Choroid plexus epithelial cell (primary cell): ENCODE measurements at regions not wholly inside any gene's neighbourhood (a gene's known extent, or its start where the extent isn't known, plus 50 kb on each side); places are given as distances from the start of the nearest gene placed in this dataset.

ENCODE experiments used
- DNase-seq: peaks from one replicate; pipeline ENCODE4 v3.0.0-alpha.2; 2010; ENCODE audit warnings: low read depth
- H3K4me3 ChIP-seq: 2 replicates; pipeline ENCODE4 v1.5.1; 2011; ENCODE audit warnings: low read depth, mild to moderate bottlenecking, control low read depth, low read length, moderate library complexity
- TF ChIP-seq, protein P1 (sequence below): conservative IDR thresholded peaks from 2 replicates; pipeline ENCODE4 v1.5.1; 2011; ENCODE audit warnings: low read depth, mild to moderate bottlenecking, control low read depth, inconsistent platforms, low read length, moderate library complexity

DNA sequence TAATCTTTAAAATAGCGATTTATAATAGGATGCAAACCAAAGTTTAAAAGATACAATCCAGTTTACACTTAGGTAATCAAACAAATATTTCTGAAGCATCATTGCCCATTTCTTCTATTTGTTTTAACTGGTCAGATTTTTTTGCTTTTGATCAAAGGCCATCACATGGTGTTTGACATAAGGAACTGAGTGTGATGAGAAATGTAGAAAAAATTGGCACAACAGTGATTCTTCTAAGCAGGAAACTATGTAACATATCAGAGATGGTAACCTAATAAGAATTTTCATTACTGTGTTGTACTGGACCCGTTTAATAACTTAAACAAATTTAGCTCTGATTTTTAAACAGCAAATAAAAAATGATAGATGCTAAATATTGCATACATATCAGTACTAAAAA, 644.7 kb upstream of the KLF12 start:
- TF ChIP-seq, protein P1, sequence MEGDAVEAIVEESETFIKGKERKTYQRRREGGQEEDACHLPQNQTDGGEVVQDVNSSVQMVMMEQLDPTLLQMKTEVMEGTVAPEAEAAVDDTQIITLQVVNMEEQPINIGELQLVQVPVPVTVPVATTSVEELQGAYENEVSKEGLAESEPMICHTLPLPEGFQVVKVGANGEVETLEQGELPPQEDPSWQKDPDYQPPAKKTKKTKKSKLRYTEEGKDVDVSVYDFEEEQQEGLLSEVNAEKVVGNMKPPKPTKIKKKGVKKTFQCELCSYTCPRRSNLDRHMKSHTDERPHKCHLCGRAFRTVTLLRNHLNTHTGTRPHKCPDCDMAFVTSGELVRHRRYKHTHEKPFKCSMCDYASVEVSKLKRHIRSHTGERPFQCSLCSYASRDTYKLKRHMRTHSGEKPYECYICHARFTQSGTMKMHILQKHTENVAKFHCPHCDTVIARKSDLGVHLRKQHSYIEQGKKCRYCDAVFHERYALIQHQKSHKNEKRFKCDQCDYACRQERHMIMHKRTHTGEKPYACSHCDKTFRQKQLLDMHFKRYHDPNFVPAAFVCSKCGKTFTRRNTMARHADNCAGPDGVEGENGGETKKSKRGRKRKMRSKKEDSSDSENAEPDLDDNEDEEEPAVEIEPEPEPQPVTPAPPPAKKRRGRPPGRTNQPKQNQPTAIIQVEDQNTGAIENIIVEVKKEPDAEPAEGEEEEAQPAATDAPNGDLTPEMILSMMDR: no peak
- DNase-seq: peak; percentile 41
- H3K4me3 ChIP-seq: no peak overlapping the region

DNA sequence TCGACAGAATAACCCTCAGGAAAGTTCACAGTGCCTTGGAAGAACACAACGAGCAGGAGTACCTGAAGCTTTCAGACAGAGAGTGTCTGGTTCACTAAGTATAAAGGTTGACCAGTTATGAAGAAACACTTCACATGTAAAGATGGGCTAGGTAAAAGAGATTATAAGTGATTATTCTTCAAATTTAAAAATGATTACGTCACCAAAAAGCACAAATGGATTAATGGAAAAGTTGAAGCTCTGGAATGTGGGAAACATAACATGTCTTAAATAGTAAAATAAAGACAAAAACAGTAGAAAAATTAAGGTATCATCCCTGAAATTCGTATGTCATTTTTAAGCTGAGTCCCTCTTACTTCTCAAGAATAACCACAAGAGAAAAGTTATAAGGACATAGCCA, 643.9 kb upstream of the KLF12 start:
- TF ChIP-seq, protein P1: no peak
- H3K4me3 ChIP-seq: no peak overlapping the region
- DNase-seq: no peak

DNA sequence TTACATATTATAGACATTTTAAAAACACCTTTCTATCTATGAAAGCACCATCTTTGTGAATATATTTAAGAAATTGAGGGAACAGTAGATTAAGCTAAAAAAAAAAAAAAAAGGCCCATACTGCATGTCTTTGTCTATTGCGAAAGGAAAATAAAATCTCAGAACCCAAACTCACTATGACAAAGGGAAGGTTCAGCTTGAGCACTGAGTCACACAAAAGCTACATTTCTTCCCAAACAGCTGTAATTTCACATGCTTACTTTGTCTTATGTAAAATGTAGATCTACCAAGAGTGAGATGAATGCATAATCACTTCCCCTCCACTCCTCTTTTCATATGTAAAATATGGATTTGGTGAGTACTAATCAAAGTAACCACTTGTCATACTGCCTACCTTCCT, 640.1 kb upstream of the KLF12 start:
- no peak overlapping the region for H3K4me3 ChIP-seq
- TF ChIP-seq, protein P1: no peak
- peak; percentile 44 for DNase-seq

DNA sequence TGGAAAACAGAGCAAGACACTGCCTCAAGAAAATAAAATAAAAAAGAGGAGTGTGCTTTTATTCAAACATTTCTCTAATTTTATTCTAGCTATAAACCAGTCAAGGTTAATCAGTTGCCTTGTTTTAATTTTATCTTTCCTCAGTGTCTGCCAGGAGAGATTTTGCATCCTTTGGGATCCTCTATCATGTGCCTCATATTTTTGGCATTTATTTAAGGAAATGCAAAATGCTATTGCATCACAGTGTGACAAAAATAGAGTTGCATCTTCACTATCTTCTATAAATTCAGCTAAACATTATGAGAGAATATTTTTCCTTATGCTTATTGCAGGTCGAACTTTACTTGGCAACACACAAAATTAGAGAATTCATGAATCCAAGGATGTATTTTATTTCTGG, 639.0 kb upstream of the KLF12 start:
- H3K4me3 ChIP-seq: no peak overlapping the region
- no peak for DNase-seq
- TF ChIP-seq, protein P1: no peak

DNA sequence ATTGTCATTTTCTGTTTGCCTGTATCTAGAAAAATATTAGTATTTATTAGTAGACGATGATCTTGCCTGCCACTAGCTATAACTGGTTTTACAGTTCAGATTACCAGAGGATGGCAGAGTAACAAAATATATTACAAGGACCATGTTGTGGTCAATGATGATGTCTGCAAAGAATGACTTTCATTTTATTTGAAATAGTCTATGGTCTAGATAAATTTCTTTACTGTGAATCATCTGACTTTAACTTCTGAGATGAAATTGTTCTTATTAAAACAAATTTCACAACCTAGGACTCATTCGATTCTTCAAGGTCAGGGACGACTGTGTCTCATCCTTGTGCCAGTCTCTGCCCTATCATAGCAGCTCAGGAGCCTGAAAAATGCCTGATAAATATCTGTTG, 637.8 kb upstream of the KLF12 start:
- TF ChIP-seq, protein P1: no peak
- H3K4me3 ChIP-seq: no peak overlapping the region
- peak; percentile 83 for DNase-seq

DNA sequence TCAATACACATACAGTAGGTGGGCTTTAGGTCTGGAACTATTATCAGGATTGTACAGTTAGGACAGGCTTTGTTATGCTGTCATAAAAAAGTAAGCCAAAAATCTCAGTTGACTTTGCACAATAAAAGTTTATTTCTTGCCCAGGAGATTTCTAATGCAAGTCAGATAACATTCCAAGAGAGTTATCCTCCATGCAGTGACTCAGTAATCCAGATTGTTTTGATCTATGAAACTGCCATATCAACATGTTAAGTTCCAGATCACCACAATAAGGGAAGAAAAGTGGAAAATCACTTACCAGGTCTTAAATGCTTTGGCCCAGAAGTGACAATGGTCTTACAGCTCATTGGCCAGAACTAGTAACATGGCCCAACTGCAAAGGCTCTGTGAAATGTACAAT, 636.2 kb upstream of the KLF12 start:
- DNase-seq: peak; percentile 86
- TF ChIP-seq, protein P1: no peak
- no peak overlapping the region for H3K4me3 ChIP-seq

DNA sequence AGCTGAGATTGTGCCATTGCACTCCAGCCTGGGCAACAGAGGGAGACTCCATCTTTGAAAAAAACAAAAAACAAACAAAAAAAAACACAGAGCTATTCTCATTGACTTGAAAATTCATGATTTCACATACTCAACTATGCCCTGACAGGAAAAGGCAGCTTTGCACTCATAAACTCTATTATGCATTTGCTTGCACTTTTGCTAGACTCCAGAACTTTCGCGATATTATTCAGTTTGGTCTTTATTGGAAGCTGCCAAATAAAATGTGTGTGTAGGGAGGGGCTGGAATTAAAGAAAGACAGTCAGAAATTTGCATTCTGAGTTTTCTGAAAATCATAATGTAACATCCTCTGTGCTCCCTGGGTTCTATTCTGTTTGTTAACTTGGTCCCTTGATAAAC, 635.1 kb upstream of the KLF12 start:
- TF ChIP-seq, protein P1: no peak
- DNase-seq: no peak
- H3K4me3 ChIP-seq: no peak overlapping the region
